ENCODE measurements at regions not wholly inside any gene's neighbourhood (a gene's known extent, or its start where the extent isn't known, plus 50 kb on each side); places are given as distances from the start of the nearest gene placed in this dataset.

GRCh38 chr9:82332018-82332773 is 343.6 kb downstream of the SPATA31D1 start:
- peak; percentile 35 for DNase-seq

GRCh38 chr9:82332774-82333152 is 344.2 kb downstream of the SPATA31D1 start:
- peak; percentile 35 for DNase-seq

- DNase-seq, result no peak
Measured at GRCh38 chr9:82333671-82334070, 345.1 kb downstream of the SPATA31D1 start.

- DNase-seq, result no peak
Measured at GRCh38 chr9:82334286-82334685, 345.7 kb downstream of the SPATA31D1 start.

GRCh38 chr9:82337351-82337750 is 348.8 kb downstream of the SPATA31D1 start:
- no peak for DNase-seq

- no peak for DNase-seq
Measured at GRCh38 chr9:82342046-82342445, 353.5 kb downstream of the SPATA31D1 start.

GRCh38 chr9:82346040-82346439 is 357.5 kb downstream of the SPATA31D1 start:
- no peak for DNase-seq

GRCh38 chr9:82353631-82354278 is 365.2 kb downstream of the SPATA31D1 start:
- DNase-seq, result no peak

GRCh38 chr9:82354279-82354659 is 365.7 kb downstream of the SPATA31D1 start:
- DNase-seq, result no peak

GRCh38 chr9:82356131-82356530 is 367.6 kb downstream of the SPATA31D1 start:
- DNase-seq, result no peak

- DNase-seq, result no peak
Measured at GRCh38 chr9:82356871-82357270, 368.3 kb downstream of the SPATA31D1 start.

GRCh38 chr9:82363198-82363597 is 374.6 kb downstream of the SPATA31D1 start:
- no peak for DNase-seq

GRCh38 chr9:82363682-82364081 is 375.1 kb downstream of the SPATA31D1 start:
- no peak for DNase-seq

GRCh38 chr9:82367016-82367415 is 378.4 kb downstream of the SPATA31D1 start:
- DNase-seq, result no peak

GRCh38 chr9:82367929-82368328 is 379.4 kb downstream of the SPATA31D1 start:
- DNase-seq, result no peak

- no peak for DNase-seq
Measured at GRCh38 chr9:82369251-82369945, 380.8 kb downstream of the SPATA31D1 start.

- DNase-seq, result no peak
Measured at GRCh38 chr9:82375041-82375440, 386.5 kb downstream of the SPATA31D1 start.

GRCh38 chr9:82376677-82377232 is 388.2 kb downstream of the SPATA31D1 start:
- no peak for DNase-seq

GRCh38 chr9:82382887-82383616 is 394.5 kb downstream of the SPATA31D1 start:
- no peak for DNase-seq

- no peak for DNase-seq
Measured at GRCh38 chr9:82385633-82386032, 397.1 kb downstream of the SPATA31D1 start.

GRCh38 chr9:82397534-82397933 is 409.0 kb downstream of the SPATA31D1 start:
- no peak for DNase-seq

GRCh38 chr9:82404196-82404870 is 415.8 kb downstream of the SPATA31D1 start:
- no peak for DNase-seq
